ENCODE measurements at regions not wholly inside any gene's neighbourhood (a gene's known extent, or its start where the extent isn't known, plus 50 kb on each side); places are given as distances from the start of the nearest gene placed in this dataset.

- no peak for FAIRE-seq
- Histone ChIP-seq H3K4me2 (ENCODE audit: control insufficient read depth, insufficient read depth) (no peak overlapping the region), H3K27me3 (replicated peaks in 1 of 2; ENCODE audit: control insufficient read depth in 2 of 2, insufficient read depth in 2 of 2, low read length in 1 of 2) (no peaks in the 10 kb centered on the region), H3K36me3 (ENCODE audit: control insufficient read depth in 2 of 2, insufficient read depth in 2 of 2, low read length in 1 of 2) (no peaks in the 10 kb centered on the region), H3K79me2 (ENCODE audit: control insufficient read depth, insufficient read depth, low read length) (no peaks in the 10 kb centered on the region), H3K9me3 (replicated peaks; ENCODE audit: control insufficient read depth, insufficient read depth, low read length) (no peaks in the 10 kb centered on the region), H3K4me1 (ENCODE audit: control insufficient read depth, insufficient read depth, low read length) (no peaks in the 10 kb centered on the region), H3K4me3 (no peak overlapping the region), H3K9ac (ENCODE audit: control insufficient read depth, insufficient read depth, low read length) (no peak overlapping the region), H3K27ac (ENCODE audit: control insufficient read depth, insufficient read depth) (no peak overlapping the region), H2AFZ (ENCODE audit: control insufficient read depth, low read depth, low read length) (no peak overlapping the region), H4K20me1 (ENCODE audit: control insufficient read depth, insufficient read depth) (no peaks in the 10 kb centered on the region)
- SMC1A ChIA-PET (ENCODE audit: uncharacterized antibody, unreplicated experiment): interaction anchor here (1.2 to 2.4 kb wide), 2 partner anchors 10 kb away, joined by 3 to 7 read pairs; no protein-coding TSS in a partner anchor
- BruUV-seq (replicated peaks): no TSS peak
- intact Hi-C loops (cut with micrococcal nuclease; ENCODE audit: unreplicated experiment): no loop called here
- no peak for TF ChIP-seq SP1 (IDR thresholded peaks at IDR 0.05; ENCODE audit: low read depth, low read length)
- RAD21 ChIA-PET (ENCODE audit: unreplicated experiment): interaction anchor here (1.0 kb wide), 1 partner anchor 9 kb away, joined by 3 read pairs; no protein-coding TSS in a partner anchor
- ATAC-seq: no peak
- CTCF ChIA-PET: no interaction called here
- POLR2A ChIA-PET: no interaction called here
- no peak for DNase-seq (ENCODE audit: low read depth, low spot score)
- in situ Hi-C loops (cut with MboI): no loop called here
These were observed 904.8 kb downstream of the PDHA2 start for GRCh38 chr4:96744676-96745075.

- FAIRE-seq (no peak), DNase-seq (ENCODE audit: low read depth, low spot score) (no peak), ATAC-seq (no peak)
- ChIA-PET SMC1A (ENCODE audit: uncharacterized antibody, unreplicated experiment) (interaction anchor here (1.7 to 2.4 kb wide), 2 partner anchors 8 to 22 kb away, joined by 3 to 7 read pairs; no protein-coding TSS in a partner anchor), POLR2A (no interaction called here), RAD21 (ENCODE audit: unreplicated experiment) (interaction anchor here (0.7 kb wide), 1 partner anchor 9 kb away, joined by 3 read pairs; no protein-coding TSS in a partner anchor), CTCF (interaction anchor here (0.5 kb wide), 1 partner anchor 402 kb away, joined by 3 read pairs; no protein-coding TSS in a partner anchor)
- in situ Hi-C loops (cut with MboI) (no loop called here), intact Hi-C loops (cut with micrococcal nuclease; ENCODE audit: unreplicated experiment) (no loop called here)
- no TSS peak for BruUV-seq (replicated peaks)
- H3K27ac ChIP-seq (ENCODE audit: control insufficient read depth, insufficient read depth): no peak overlapping the region
- H3K9me3 ChIP-seq (replicated peaks; ENCODE audit: control insufficient read depth, insufficient read depth, low read length): no peaks in the 10 kb centered on the region
- no peak overlapping the region for H2AFZ ChIP-seq (ENCODE audit: control insufficient read depth, low read depth, low read length)
- no peaks in the 10 kb centered on the region for H4K20me1 ChIP-seq (ENCODE audit: control insufficient read depth, insufficient read depth)
- no peaks in the 10 kb centered on the region for H3K4me1 ChIP-seq (ENCODE audit: control insufficient read depth, insufficient read depth, low read length)
- no peaks in the 10 kb centered on the region for H3K79me2 ChIP-seq (ENCODE audit: control insufficient read depth, insufficient read depth, low read length)
- WGBS (ENCODE audit: insufficient coverage, insufficient replicate concordance, low lambda C conversion rate, missing lambda C conversion rate): 0% methylated on average over 1 of the region's 1 CpG
- no peaks in the 10 kb centered on the region for H3K36me3 ChIP-seq (ENCODE audit: control insufficient read depth in 2 of 2, insufficient read depth in 2 of 2, low read length in 1 of 2)
- no peak overlapping the region for H3K9ac ChIP-seq (ENCODE audit: control insufficient read depth, insufficient read depth, low read length)
- TF ChIP-seq JUNB (IDR thresholded peaks at IDR 0.05) (no peak), HCFC1 (IDR thresholded peaks at IDR 0.05; ENCODE audit: low read length) (no peak), ZZZ3 (IDR thresholded peaks at IDR 0.05; ENCODE audit: control insufficient read depth, insufficient read length, low read depth) (no peak), BACH1 (IDR thresholded peaks at IDR 0.05; ENCODE audit: borderline replicate concordance) (no peak), NBN (IDR thresholded peaks at IDR 0.05) (no peak), NFXL1 (IDR thresholded peaks at IDR 0.05; ENCODE audit: borderline replicate concordance) (no peak)
- H3K4me2 ChIP-seq (ENCODE audit: control insufficient read depth, insufficient read depth): no peak overlapping the region
- no peaks in the 10 kb centered on the region for H3K27me3 ChIP-seq (replicated peaks in 1 of 2; ENCODE audit: control insufficient read depth in 2 of 2, insufficient read depth in 2 of 2, low read length in 1 of 2)
- no peak overlapping the region for H3K4me3 ChIP-seq
These were observed 913.3 kb downstream of the PDHA2 start for GRCh38 chr4:96753216-96753615.

All from GM12878 (cell line).